Activated CD4-positive, alpha-beta T cell treated with anti-CD3 and anti-CD28 coated beads, Interleukin-2, amount 50 U/mL, for 16 hours (primary cell): ENCODE measurements at regions not wholly inside any gene's neighbourhood (a gene's known extent, or its start where the extent isn't known, plus 50 kb on each side); places are given as distances from the start of the nearest gene placed in this dataset.

Experiments used
- DNase-seq: peaks from one replicate; pipeline ENCODE4 v3.0.0-alpha.2; 2020

- no peak for DNase-seq
These were observed 281.0 kb downstream of the ADRA2A start for GRCh38 chr10:111357859-111358258.

- peak; percentile 5 for DNase-seq
These were observed 283.6 kb downstream of the ADRA2A start for GRCh38 chr10:111360260-111360925.

- no peak for DNase-seq
These were observed 290.7 kb downstream of the ADRA2A start for GRCh38 chr10:111367531-111367930.

- no peak for DNase-seq
These were observed 293.3 kb downstream of the ADRA2A start for GRCh38 chr10:111370101-111370500.

GRCh38 chr10:111373696-111374095 lies 296.9 kb downstream of the ADRA2A start:
- DNase-seq: no peak

DNA sequence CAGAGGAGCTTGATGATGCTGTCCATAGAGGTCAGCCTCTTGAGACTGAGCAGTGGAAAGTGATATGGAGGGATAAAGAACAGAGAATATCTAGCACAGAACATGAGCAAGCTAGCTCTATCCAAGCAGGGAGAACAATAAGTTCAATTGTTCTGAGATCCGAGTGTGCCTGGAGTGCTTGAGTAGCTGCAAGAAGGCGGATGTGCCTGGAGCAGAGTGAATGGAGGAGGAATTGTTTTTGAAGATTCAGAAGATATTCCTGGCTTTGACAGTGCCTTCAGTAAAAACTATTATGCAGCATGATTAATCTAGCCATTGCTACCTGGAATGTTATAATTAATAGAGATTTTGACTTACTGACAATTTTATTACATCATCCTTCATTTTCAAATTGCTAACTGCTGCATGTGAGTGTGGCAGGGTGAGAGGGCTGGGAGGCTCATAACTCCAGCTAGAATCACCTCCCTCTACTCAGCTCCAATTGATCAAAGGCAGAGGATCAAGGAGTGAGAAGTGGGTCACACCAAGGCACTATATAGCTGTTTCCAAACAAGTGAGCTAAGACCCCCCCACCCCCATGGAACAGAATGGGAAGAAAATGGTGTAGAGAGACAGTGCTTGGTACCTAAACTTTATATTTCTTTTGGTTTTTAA lies 302.8 kb downstream of the ADRA2A start:
- DNase-seq: no peak

DNA sequence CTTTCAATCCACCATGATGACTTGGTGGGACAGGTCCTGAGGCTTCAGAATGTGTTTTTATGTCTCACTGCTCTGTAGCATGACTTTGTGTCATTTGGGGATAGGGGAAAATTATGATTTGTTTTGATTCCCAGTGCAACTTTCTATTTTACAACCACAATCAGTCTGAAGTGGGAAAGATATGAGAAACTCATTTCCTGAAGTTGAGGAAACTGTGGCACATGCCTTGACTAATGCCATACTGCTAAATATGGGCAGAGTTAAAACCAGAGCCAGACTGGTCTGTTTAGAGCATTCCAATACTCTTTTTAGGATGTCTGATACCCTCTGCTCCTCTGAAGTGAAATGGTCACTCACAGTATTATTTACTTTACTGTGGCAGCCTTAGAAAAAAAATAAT lies 307.7 kb downstream of the ADRA2A start:
- peak; percentile 3 for DNase-seq

GRCh38 chr10:111390813-111391563 lies 314.2 kb downstream of the ADRA2A start:
- no peak for DNase-seq

GRCh38 chr10:111392159-111392558 lies 315.3 kb downstream of the ADRA2A start:
- DNase-seq: no peak

DNA sequence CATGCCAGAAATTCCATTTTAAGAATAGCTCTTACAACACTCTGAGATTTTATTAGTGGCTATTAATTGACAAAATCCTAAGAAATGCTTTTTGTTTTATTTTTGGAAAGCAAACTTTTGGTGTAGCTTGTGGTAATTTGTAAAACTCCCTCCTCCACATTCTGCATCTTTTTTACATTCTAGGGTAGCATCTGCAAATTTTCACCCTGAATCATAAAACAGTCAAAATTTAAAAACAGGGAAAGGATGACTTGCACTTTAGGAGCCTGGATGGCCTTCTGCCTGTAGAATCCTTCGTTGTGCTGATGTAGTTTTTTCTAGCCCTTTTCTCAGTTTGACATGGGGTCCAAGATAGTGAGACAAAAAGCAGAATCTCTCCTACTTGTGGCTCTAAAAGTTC lies 316.1 kb downstream of the ADRA2A start:
- no peak for DNase-seq

DNA sequence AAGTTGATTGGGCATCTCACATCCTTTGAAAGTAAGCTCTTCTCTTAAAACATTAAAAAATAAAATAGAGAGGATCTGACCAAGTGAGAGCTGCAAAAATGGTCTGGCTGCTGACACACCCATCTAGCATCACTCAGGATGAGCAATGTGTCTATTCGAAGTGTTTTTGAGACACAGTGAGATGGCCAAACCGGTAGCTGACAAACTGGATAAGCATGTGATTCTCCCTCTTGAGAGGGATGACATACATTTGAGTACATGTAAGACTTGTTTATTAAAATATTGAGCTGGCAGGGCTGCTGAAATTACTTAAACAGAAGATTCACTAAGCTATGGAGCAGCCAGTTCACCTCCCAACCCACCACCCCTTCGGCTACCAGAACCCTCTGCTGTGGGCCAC lies 333.9 kb downstream of the ADRA2A start:
- DNase-seq: no peak

- DNase-seq: no peak
These were observed 348.6 kb downstream of the ADRA2A start for GRCh38 chr10:111425459-111425858.

GRCh38 chr10:111429288-111430028 lies 352.6 kb downstream of the ADRA2A start:
- no peak for DNase-seq

DNA sequence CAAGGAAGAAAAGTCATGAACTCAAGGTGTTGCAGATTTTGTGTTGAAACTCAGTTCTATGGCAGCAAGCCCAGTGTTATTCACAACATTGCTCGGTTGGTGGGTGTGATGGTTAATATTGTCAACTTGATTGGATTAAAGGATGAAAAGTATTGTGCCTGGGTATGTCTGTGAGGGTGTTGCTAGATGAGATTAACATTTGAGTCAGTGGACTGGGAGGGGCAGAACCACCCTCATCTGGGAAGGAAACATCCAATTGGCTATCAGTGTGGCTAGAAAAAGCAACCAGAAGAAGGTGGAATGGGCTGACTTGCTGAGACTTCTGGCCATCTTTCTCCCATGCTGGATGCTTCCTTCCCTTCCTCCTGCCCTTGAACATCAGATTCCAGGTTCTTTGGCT lies 353.2 kb downstream of the ADRA2A start:
- DNase-seq: no peak

DNA sequence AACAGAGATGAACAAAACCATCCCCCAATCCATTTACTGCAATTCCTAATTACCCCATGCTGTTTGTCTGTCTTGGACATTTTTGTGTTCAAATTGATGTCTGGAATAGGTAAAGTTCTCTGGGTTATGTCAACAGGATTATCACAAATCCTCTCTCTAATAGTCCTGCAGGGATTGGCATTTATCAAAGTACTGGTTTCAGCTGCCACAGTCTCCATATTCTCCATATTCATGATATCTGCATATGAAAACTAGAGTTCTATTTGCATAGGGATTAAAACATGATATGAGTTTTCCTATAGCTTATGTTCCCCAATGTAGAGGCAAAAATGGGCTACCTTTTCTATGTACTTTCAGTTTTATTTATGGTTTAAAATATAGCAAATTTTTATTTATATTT lies 355.8 kb downstream of the ADRA2A start:
- no peak for DNase-seq

DNA sequence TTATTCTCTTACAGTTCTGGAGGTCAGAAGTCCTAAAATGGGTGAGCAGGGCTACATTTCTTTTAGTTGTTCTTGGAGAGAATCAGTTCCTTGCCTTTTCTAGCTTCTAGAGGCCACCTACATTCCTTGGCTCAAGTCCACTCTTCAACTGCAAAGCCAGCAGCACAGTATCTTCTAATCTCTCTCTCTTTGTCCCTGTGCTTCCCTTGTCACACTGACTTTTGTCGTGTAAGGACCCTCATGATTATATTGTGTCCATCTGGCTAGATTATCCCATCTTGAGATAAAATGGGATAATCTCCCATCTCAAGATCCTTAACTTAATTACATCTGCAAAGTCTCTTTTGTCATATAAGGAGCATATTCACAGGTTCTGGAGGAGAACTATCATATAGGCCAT lies 359.0 kb downstream of the ADRA2A start:
- DNase-seq: no peak

GRCh38 chr10:111439034-111439842 lies 362.4 kb downstream of the ADRA2A start:
- no peak for DNase-seq

GRCh38 chr10:111440501-111440900 lies 363.7 kb downstream of the ADRA2A start:
- no peak for DNase-seq

- no peak for DNase-seq
These were observed 368.8 kb downstream of the ADRA2A start for GRCh38 chr10:111445667-111446066.

GRCh38 chr10:111446966-111447365 lies 370.1 kb downstream of the ADRA2A start:
- no peak for DNase-seq

DNA sequence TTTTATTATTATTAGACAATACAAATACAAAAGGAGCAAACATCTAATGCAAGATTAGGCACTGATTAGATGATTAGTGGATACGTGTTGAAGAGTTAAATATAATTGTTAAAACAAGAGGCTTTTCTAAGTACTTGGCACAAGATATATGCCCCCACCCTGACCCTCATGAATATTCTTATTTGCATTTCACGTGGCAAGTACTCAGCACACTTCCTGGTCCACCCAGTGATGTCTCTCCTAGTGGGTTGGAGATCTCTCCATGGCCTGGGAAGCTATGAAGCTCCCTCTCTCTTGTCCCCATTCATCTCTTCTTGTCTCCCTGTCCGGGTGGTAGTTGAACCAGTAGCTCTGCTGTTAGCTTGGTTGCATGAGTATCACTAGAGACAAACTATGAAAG lies 375.3 kb downstream of the ADRA2A start:
- no peak for DNase-seq

DNA sequence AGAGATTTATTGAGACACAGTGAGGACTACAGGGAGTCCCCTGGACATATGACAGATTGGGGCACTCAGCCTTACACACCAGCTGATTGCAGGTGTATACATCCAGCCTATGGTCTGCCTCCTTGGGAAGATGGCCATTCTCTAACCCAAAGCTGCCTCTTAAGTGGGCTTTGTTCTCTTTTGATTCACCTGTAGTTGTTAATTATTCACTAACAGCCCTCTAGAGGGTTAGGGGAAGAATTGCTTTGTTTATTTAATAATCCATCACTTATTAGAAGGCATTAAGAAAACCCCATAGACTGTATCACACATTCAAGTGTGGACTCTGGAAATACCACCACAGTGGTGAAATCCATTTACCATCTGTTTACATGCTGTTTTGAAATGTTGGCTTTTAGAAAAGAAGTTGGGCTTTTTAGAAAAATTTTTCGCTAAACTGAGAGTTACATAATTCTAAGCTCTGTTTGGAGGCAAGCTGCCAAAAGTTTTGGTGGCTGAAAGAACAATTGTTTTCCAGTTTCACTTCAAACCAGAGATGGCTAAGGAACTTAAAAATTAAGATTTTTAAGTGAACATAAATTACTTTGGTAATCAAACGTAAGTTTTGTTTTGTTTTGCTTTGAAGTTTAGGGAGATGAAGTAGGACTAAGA lies 379.1 kb downstream of the ADRA2A start:
- DNase-seq: no peak
